Loucy (cell line): ENCODE measurements at regions not wholly inside any gene's neighbourhood (a gene's known extent, or its start where the extent isn't known, plus 50 kb on each side); places are given as distances from the start of the nearest gene placed in this dataset.

Source experiments
- EZH2phosphoT487 ChIP-seq: fragments of 200-600 bp; IDR thresholded peaks from 2 replicates; pipeline ENCODE4 v1.6.1; 2018; ENCODE audit warnings: antibody characterized with exemption, mild to moderate bottlenecking, moderate library complexity, borderline replicate concordance
- TF ChIP-seq, protein P1 (sequence below): fragments of 200-600 bp; sonication (generic); conservative IDR thresholded peaks from 2 replicates; pipeline ENCODE4 v1.5.1; 2014; ENCODE audit warnings: mild to moderate bottlenecking, antibody characterized with exemption, low read length

DNA sequence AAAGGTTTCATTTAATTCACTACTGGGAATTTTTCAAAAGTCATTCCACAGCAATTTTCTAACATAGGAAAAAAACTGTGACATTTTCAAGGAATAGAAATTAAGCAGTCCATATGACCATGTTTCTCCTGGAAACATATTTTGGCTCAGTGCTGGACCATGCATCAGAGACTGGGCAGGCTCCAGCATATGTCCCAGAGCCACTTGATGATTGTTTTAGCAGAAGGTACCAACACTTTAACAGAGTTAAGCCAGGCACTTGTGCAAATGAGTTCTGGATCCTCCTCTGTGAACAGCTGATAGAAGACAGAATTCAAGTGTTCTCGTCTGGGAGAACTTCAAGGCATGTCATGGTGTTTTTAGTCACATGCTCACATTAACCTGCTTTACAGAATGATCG lies 516.3 kb downstream of the COL12A1 start:
- TF ChIP-seq, protein P1, sequence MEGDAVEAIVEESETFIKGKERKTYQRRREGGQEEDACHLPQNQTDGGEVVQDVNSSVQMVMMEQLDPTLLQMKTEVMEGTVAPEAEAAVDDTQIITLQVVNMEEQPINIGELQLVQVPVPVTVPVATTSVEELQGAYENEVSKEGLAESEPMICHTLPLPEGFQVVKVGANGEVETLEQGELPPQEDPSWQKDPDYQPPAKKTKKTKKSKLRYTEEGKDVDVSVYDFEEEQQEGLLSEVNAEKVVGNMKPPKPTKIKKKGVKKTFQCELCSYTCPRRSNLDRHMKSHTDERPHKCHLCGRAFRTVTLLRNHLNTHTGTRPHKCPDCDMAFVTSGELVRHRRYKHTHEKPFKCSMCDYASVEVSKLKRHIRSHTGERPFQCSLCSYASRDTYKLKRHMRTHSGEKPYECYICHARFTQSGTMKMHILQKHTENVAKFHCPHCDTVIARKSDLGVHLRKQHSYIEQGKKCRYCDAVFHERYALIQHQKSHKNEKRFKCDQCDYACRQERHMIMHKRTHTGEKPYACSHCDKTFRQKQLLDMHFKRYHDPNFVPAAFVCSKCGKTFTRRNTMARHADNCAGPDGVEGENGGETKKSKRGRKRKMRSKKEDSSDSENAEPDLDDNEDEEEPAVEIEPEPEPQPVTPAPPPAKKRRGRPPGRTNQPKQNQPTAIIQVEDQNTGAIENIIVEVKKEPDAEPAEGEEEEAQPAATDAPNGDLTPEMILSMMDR, result no peak
- TF ChIP-seq EZH2phosphoT487, result no peak
